ENCODE measurements at regions not wholly inside any gene's neighbourhood (a gene's known extent, or its start where the extent isn't known, plus 50 kb on each side); places are given as distances from the start of the nearest gene placed in this dataset.
A peak's percentile ranks its signal among the peaks of the same experiment; 100 is the strongest.

- no peak overlapping the region for H3K9ac ChIP-seq
- TF ChIP-seq CTCF (IDR thresholded peaks at IDR 0.05): no peak
- no peaks in the 10 kb centered on the region for H3K79me2 ChIP-seq
- H3K4me1 ChIP-seq: peaks cover 12% of the 10 kb centered on the region
- no peaks in the 10 kb centered on the region for H3K9me3 ChIP-seq (ENCODE audit: control insufficient read depth, low read length)
- H3K36me3 ChIP-seq (ENCODE audit: control insufficient read depth, insufficient read depth, low read length): no peaks in the 10 kb centered on the region
- no peak overlapping the region for H3K27ac ChIP-seq
- no peak overlapping the region for H2AFZ ChIP-seq
- H3K4me3 ChIP-seq (ENCODE audit: low read depth, low read length): no peak overlapping the region
- no peaks in the 10 kb centered on the region for H3K27me3 ChIP-seq (ENCODE audit: control insufficient read depth, insufficient read depth, low read length)
- no peak overlapping the region for H3K4me2 ChIP-seq (ENCODE audit: low read length)
These were observed 684.6 kb upstream of the ID2 start for GRCh38 chr2:7997279-7997678.

GRCh38 chr2:7999683-8000476 is 682.0 kb upstream of the ID2 start:
- Histone ChIP-seq H3K9me3 (ENCODE audit: control insufficient read depth, low read length) (no peaks in the 10 kb centered on the region), H3K4me1 (peaks cover 5% of the 10 kb centered on the region), H3K36me3 (ENCODE audit: control insufficient read depth, insufficient read depth, low read length) (no peaks in the 10 kb centered on the region), H3K27ac (no peak overlapping the region), H2AFZ (no peak overlapping the region), H3K79me2 (no peaks in the 10 kb centered on the region), H3K9ac (no peak overlapping the region), H3K4me2 (ENCODE audit: low read length) (no peak overlapping the region), H3K27me3 (ENCODE audit: control insufficient read depth, insufficient read depth, low read length) (no peaks in the 10 kb centered on the region), H3K4me3 (ENCODE audit: low read depth, low read length) (no peak overlapping the region)
- TF ChIP-seq CTCF (IDR thresholded peaks at IDR 0.05): no peak

GRCh38 chr2:8000870-8001269 is 681.0 kb upstream of the ID2 start:
- Histone ChIP-seq H2AFZ (no peak overlapping the region), H3K9ac (no peak overlapping the region), H3K79me2 (no peaks in the 10 kb centered on the region), H3K9me3 (ENCODE audit: control insufficient read depth, low read length) (no peaks in the 10 kb centered on the region), H3K36me3 (ENCODE audit: control insufficient read depth, insufficient read depth, low read length) (no peaks in the 10 kb centered on the region), H3K27ac (no peak overlapping the region), H3K27me3 (ENCODE audit: control insufficient read depth, insufficient read depth, low read length) (no peaks in the 10 kb centered on the region), H3K4me2 (ENCODE audit: low read length) (no peak overlapping the region), H3K4me1 (peaks cover 3% of the 10 kb centered on the region), H3K4me3 (ENCODE audit: low read depth, low read length) (no peak overlapping the region)
- peak; percentile 23 for TF ChIP-seq CTCF (IDR thresholded peaks at IDR 0.05)

GRCh38 chr2:8002765-8003393 is 679.0 kb upstream of the ID2 start:
- no peaks in the 10 kb centered on the region for H3K79me2 ChIP-seq
- H3K4me2 ChIP-seq (ENCODE audit: low read length): no peak overlapping the region
- H3K9me3 ChIP-seq (ENCODE audit: control insufficient read depth, low read length): no peaks in the 10 kb centered on the region
- no peaks in the 10 kb centered on the region for H3K27me3 ChIP-seq (ENCODE audit: control insufficient read depth, insufficient read depth, low read length)
- H3K4me1 ChIP-seq: peaks cover 3% of the 10 kb centered on the region
- H3K4me3 ChIP-seq (ENCODE audit: low read depth, low read length): no peak overlapping the region
- TF ChIP-seq CTCF (IDR thresholded peaks at IDR 0.05): no peak
- H2AFZ ChIP-seq: no peak overlapping the region
- no peak overlapping the region for H3K27ac ChIP-seq
- no peak overlapping the region for H3K9ac ChIP-seq
- no peaks in the 10 kb centered on the region for H3K36me3 ChIP-seq (ENCODE audit: control insufficient read depth, insufficient read depth, low read length)

Data from parathyroid adenoma (tissue), 2 donors.